ENCODE measurements at regions not wholly inside any gene's neighbourhood (a gene's known extent, or its start where the extent isn't known, plus 50 kb on each side); places are given as distances from the start of the nearest gene placed in this dataset.

DNA sequence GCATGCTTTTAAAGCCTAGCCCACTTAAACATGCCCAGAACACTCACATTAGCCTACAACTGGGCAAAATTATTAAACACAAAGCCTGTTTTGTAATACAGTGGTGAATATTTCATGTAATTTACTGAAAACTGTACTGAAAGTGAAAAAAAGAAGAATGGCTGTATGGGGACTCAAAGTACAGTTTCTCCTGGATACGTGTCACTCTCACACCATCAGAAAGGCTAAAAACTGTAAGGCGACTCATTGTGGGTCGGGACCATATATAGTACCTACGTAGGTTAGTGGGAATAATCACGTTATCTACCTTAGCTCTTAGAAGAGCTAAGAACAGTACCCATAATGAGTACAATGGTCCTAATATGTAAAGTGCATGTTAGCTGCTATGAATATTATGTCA is 80.2 kb upstream of the SPATA12 start:
- TF ChIP-seq EP300 (IDR thresholded peaks at IDR 0.05) = no peak
- TF ChIP-seq, protein P1, sequence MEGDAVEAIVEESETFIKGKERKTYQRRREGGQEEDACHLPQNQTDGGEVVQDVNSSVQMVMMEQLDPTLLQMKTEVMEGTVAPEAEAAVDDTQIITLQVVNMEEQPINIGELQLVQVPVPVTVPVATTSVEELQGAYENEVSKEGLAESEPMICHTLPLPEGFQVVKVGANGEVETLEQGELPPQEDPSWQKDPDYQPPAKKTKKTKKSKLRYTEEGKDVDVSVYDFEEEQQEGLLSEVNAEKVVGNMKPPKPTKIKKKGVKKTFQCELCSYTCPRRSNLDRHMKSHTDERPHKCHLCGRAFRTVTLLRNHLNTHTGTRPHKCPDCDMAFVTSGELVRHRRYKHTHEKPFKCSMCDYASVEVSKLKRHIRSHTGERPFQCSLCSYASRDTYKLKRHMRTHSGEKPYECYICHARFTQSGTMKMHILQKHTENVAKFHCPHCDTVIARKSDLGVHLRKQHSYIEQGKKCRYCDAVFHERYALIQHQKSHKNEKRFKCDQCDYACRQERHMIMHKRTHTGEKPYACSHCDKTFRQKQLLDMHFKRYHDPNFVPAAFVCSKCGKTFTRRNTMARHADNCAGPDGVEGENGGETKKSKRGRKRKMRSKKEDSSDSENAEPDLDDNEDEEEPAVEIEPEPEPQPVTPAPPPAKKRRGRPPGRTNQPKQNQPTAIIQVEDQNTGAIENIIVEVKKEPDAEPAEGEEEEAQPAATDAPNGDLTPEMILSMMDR (IDR thresholded peaks at IDR 0.05) = no peak
